ENCODE measurements at regions not wholly inside any gene's neighbourhood (a gene's known extent, or its start where the extent isn't known, plus 50 kb on each side); places are given as distances from the start of the nearest gene placed in this dataset.

GRCh38 chr15:87667643-87668042, 588.9 kb downstream of the NTRK3 start:
- Histone ChIP-seq H3K36me3 (ENCODE audit: control insufficient read depth, insufficient read depth, low read length) (no peaks in the 10 kb centered on the region), H3K4me3 (replicated peaks in 1 of 4; ENCODE audit: control extremely low read depth in 1 of 4, insufficient read depth in 1 of 4, low read depth in 3 of 4, low read length in 4 of 4) (no peak overlapping the region), H3K4me2 (ENCODE audit: extremely low read depth, insufficient read depth, low read length) (no peak overlapping the region), H3K9me3 (ENCODE audit: control insufficient read depth, insufficient read depth, low read depth, low read length) (no peaks in the 10 kb centered on the region), H3K4me1 (ENCODE audit: control insufficient read depth, extremely low read depth, insufficient read depth, low read length) (no peaks in the 10 kb centered on the region), H3K27ac (ENCODE audit: insufficient read depth, low read length) (no peak overlapping the region), H3K79me2 (ENCODE audit: control insufficient read depth, insufficient read depth, low read length) (no peaks in the 10 kb centered on the region), H3K9ac (ENCODE audit: insufficient read depth, low read length) (no peak overlapping the region), H3K27me3 (ENCODE audit: control insufficient read depth, insufficient read depth, low read length) (no peaks in the 10 kb centered on the region), H4K20me1 (ENCODE audit: control insufficient read depth, extremely low read depth, insufficient read depth, low read length) (no peaks in the 10 kb centered on the region), H2AFZ (ENCODE audit: low read length) (no peak overlapping the region)
- DNase-seq (ENCODE audit: low read depth in 2 of 2): no peak
- no peak for TF ChIP-seq CTCF (conservative IDR thresholded peaks at IDR 0.05 in 1 of 2, IDR thresholded peaks at IDR 0.05 in 1 of 2; ENCODE audit: low read depth in 1 of 2, low read length in 2 of 2)
- TF ChIP-seq EZH2 (IDR thresholded peaks at IDR 0.05; ENCODE audit: low read length, missing control alignments): no peak

GRCh38 chr15:87662575-87662974, 594.0 kb downstream of the NTRK3 start:
- no peaks in the 10 kb centered on the region for H4K20me1 ChIP-seq (ENCODE audit: control insufficient read depth, extremely low read depth, insufficient read depth, low read length)
- H3K27me3 ChIP-seq (ENCODE audit: control insufficient read depth, insufficient read depth, low read length): no peaks in the 10 kb centered on the region
- no peak for DNase-seq (ENCODE audit: low read depth in 2 of 2)
- no peak overlapping the region for H2AFZ ChIP-seq (ENCODE audit: low read length)
- no peak overlapping the region for H3K4me3 ChIP-seq (replicated peaks in 1 of 4; ENCODE audit: control extremely low read depth in 1 of 4, insufficient read depth in 1 of 4, low read depth in 3 of 4, low read length in 4 of 4)
- no peak for TF ChIP-seq EZH2 (IDR thresholded peaks at IDR 0.05; ENCODE audit: low read length, missing control alignments)
- no peak for TF ChIP-seq CTCF (conservative IDR thresholded peaks at IDR 0.05 in 1 of 2, IDR thresholded peaks at IDR 0.05 in 1 of 2; ENCODE audit: low read depth in 1 of 2, low read length in 2 of 2)
- H3K4me2 ChIP-seq (ENCODE audit: extremely low read depth, insufficient read depth, low read length): no peak overlapping the region
- H3K27ac ChIP-seq (ENCODE audit: insufficient read depth, low read length): no peak overlapping the region
- no peak overlapping the region for H3K9ac ChIP-seq (ENCODE audit: insufficient read depth, low read length)
- no peaks in the 10 kb centered on the region for H3K9me3 ChIP-seq (ENCODE audit: control insufficient read depth, insufficient read depth, low read depth, low read length)
- no peaks in the 10 kb centered on the region for H3K36me3 ChIP-seq (ENCODE audit: control insufficient read depth, insufficient read depth, low read length)
- no peaks in the 10 kb centered on the region for H3K4me1 ChIP-seq (ENCODE audit: control insufficient read depth, extremely low read depth, insufficient read depth, low read length)
- no peaks in the 10 kb centered on the region for H3K79me2 ChIP-seq (ENCODE audit: control insufficient read depth, insufficient read depth, low read length)

GRCh38 chr15:87661454-87662355, 594.8 kb downstream of the NTRK3 start:
- no peak overlapping the region for H3K4me3 ChIP-seq (replicated peaks in 1 of 4; ENCODE audit: control extremely low read depth in 1 of 4, insufficient read depth in 1 of 4, low read depth in 3 of 4, low read length in 4 of 4)
- H3K27me3 ChIP-seq (ENCODE audit: control insufficient read depth, insufficient read depth, low read length): no peaks in the 10 kb centered on the region
- TF ChIP-seq EZH2 (IDR thresholded peaks at IDR 0.05; ENCODE audit: low read length, missing control alignments) (no peak), CTCF (conservative IDR thresholded peaks at IDR 0.05 in 1 of 2, IDR thresholded peaks at IDR 0.05 in 1 of 2; ENCODE audit: low read depth in 1 of 2, low read length in 2 of 2) (no peak)
- no peak overlapping the region for H3K9ac ChIP-seq (ENCODE audit: insufficient read depth, low read length)
- no peaks in the 10 kb centered on the region for H3K36me3 ChIP-seq (ENCODE audit: control insufficient read depth, insufficient read depth, low read length)
- no peak overlapping the region for H3K4me2 ChIP-seq (ENCODE audit: extremely low read depth, insufficient read depth, low read length)
- no peaks in the 10 kb centered on the region for H3K4me1 ChIP-seq (ENCODE audit: control insufficient read depth, extremely low read depth, insufficient read depth, low read length)
- H3K79me2 ChIP-seq (ENCODE audit: control insufficient read depth, insufficient read depth, low read length): no peaks in the 10 kb centered on the region
- no peaks in the 10 kb centered on the region for H4K20me1 ChIP-seq (ENCODE audit: control insufficient read depth, extremely low read depth, insufficient read depth, low read length)
- H3K27ac ChIP-seq (ENCODE audit: insufficient read depth, low read length): no peak overlapping the region
- H2AFZ ChIP-seq (ENCODE audit: low read length): no peak overlapping the region
- H3K9me3 ChIP-seq (ENCODE audit: control insufficient read depth, insufficient read depth, low read depth, low read length): no peaks in the 10 kb centered on the region
- no peak for DNase-seq (ENCODE audit: low read depth in 2 of 2)
